H9 (cell line): ENCODE measurements at regions not wholly inside any gene's neighbourhood (a gene's known extent, or its start where the extent isn't known, plus 50 kb on each side); places are given as distances from the start of the nearest gene placed in this dataset.

ENCODE experiments used
- DNase-seq: peaks from one replicate; pipeline ENCODE4 v3.0.0-alpha.2; 2017
- H2AFZ ChIP-seq: one replicate; pipeline ENCODE4 v1.6.1; 2013; ENCODE audit warnings: mild to moderate bottlenecking, low read length, control low read depth, moderate library complexity
- H2AK5ac ChIP-seq: 2 replicates; pipeline ENCODE4 v1.6.1; 2013; ENCODE audit warnings: low read length, control low read depth, mixed read lengths; ENCODE audit not compliant: insufficient read length
- H2BK120ac ChIP-seq: one replicate; pipeline ENCODE4 v1.6.1; 2013; ENCODE audit warnings: low read depth, mild to moderate bottlenecking, low read length, control low read depth, inconsistent platforms; ENCODE audit not compliant: poor library complexity, severe bottlenecking
- H2BK12ac ChIP-seq: 2 replicates; pipeline ENCODE4 v1.6.1; 2013; ENCODE audit warnings: low read length, control low read depth, mixed read lengths, low read depth; ENCODE audit not compliant: insufficient read length
- H2BK15ac ChIP-seq: 2 replicates; pipeline ENCODE4 v1.6.1; 2013; ENCODE audit warnings: low read depth, low read length, control low read depth
- H2BK20ac ChIP-seq: one replicate; pipeline ENCODE4 v1.6.1; 2013; ENCODE audit warnings: low read depth, mild to moderate bottlenecking, low read length, control low read depth, inconsistent platforms; ENCODE audit not compliant: poor library complexity, severe bottlenecking
- H2BK5ac ChIP-seq: 2 replicates; pipeline ENCODE4 v1.6.1; 2013; ENCODE audit warnings: low read length, control low read depth, mixed read lengths; ENCODE audit not compliant: insufficient read length
- H3K14ac ChIP-seq: 2 replicates; pipeline ENCODE4 v1.6.1; 2013; ENCODE audit warnings: low read length, control low read depth; ENCODE audit not compliant: insufficient read depth
- H3K18ac ChIP-seq: 2 replicates; pipeline ENCODE4 v1.6.1; 2013; ENCODE audit warnings: low read depth, mild to moderate bottlenecking, mixed read lengths, low read length, control low read depth; ENCODE audit not compliant: insufficient read length
- H3K23ac ChIP-seq: 2 replicates; pipeline ENCODE4 v1.6.1; 2013; ENCODE audit warnings: low read length, control low read depth, mixed read lengths, low read depth; ENCODE audit not compliant: insufficient read length
- H3K23me2 ChIP-seq: 2 replicates; pipeline ENCODE4 v1.6.1; 2013; ENCODE audit warnings: low read depth, mild to moderate bottlenecking, mixed read lengths, low read length, control low read depth; ENCODE audit not compliant: insufficient read length, poor library complexity, severe bottlenecking
- H3K27ac ChIP-seq: 2 replicates; pipeline ENCODE4 v1.5.1; 2013; ENCODE audit warnings: low read length, control low read depth, mixed read lengths, low read depth; ENCODE audit not compliant: insufficient read length
- H3K27me3 ChIP-seq: 2 replicates; pipeline ENCODE4 v1.6.1; 2013; ENCODE audit warnings: low read length, control low read depth, inconsistent platforms; ENCODE audit not compliant: insufficient read depth
- H3K4ac ChIP-seq: 2 replicates; pipeline ENCODE4 v1.6.1; 2013; ENCODE audit warnings: low read depth, mild to moderate bottlenecking, control low read depth, inconsistent platforms, low read length, moderate library complexity
- H3K4me1 ChIP-seq: 2 replicates; pipeline ENCODE4 v1.6.1; 2013; ENCODE audit warnings: low read length, control low read depth, inconsistent platforms; ENCODE audit not compliant: insufficient read depth
- H3K4me2 ChIP-seq: 2 replicates; pipeline ENCODE4 v1.6.1; 2013; ENCODE audit warnings: low read length, control low read depth, mixed read lengths; ENCODE audit not compliant: insufficient read length, insufficient read depth
- H3K56ac ChIP-seq: 2 replicates; pipeline ENCODE4 v1.6.1; 2013; ENCODE audit warnings: low read depth, mild to moderate bottlenecking, mixed read lengths, low read length, control low read depth; ENCODE audit not compliant: insufficient read length
- H3K79me1 ChIP-seq: 2 replicates; pipeline ENCODE4 v1.6.1; 2013; ENCODE audit warnings: low read depth, mild to moderate bottlenecking, moderate library complexity, low read length, control low read depth, inconsistent platforms; ENCODE audit not compliant: insufficient read depth, poor library complexity, severe bottlenecking
- H3K79me2 ChIP-seq: 2 replicates; pipeline ENCODE4 v1.6.1; 2013; ENCODE audit warnings: low read length, control low read depth, inconsistent platforms; ENCODE audit not compliant: insufficient read depth
- H3K9ac ChIP-seq: 2 replicates; pipeline ENCODE4 v1.6.1; 2013; ENCODE audit warnings: low read length, control low read depth, mixed read lengths; ENCODE audit not compliant: insufficient read length; ENCODE audit errors: extremely low read depth
- H3K9me3 ChIP-seq: one replicate; pipeline ENCODE4 v1.6.1; 2013; ENCODE audit warnings: low read depth, low read length, inconsistent platforms; ENCODE audit not compliant: control insufficient read depth
- H3T11ph ChIP-seq: one replicate; pipeline ENCODE4 v1.6.1; 2013; ENCODE audit warnings: mild to moderate bottlenecking, low read length, control low read depth, inconsistent platforms
- H4K20me1 ChIP-seq: one replicate; pipeline ENCODE4 v1.6.1; 2013; ENCODE audit not compliant: control insufficient read depth, insufficient read length, insufficient read depth
- H4K5ac ChIP-seq: 2 replicates; pipeline ENCODE4 v1.6.1; 2013; ENCODE audit warnings: low read depth, mild to moderate bottlenecking, mixed read lengths, low read length, control low read depth; ENCODE audit not compliant: insufficient read length
- H4K8ac ChIP-seq: replicated peaks from 2 replicates; pipeline ENCODE4 v1.6.1; 2013; ENCODE audit warnings: low read length, control low read depth, mixed read lengths, low read depth; ENCODE audit not compliant: insufficient read length
- H4K91ac ChIP-seq: 2 replicates; pipeline ENCODE4 v1.6.1; 2013; ENCODE audit warnings: low read depth, mild to moderate bottlenecking, moderate library complexity, mixed read lengths, low read length, control low read depth; ENCODE audit not compliant: insufficient read length
- H3K27ac Mint-ChIP-seq, 3 experiments: 2 replicates in 2 of 3; 3 replicates in 1 of 3; pipeline ENCODE4 v1.8.0; 2020 to 2021; ENCODE audit warnings: mixed read lengths in 3 of 3, mild to moderate bottlenecking in 1 of 3, moderate library complexity in 1 of 3
- H3K27me3 Mint-ChIP-seq: 2 replicates; pipeline ENCODE4 v1.8.0; 2021; ENCODE audit warnings: low read depth, mild to moderate bottlenecking, moderate library complexity, mixed read lengths
- H3K36me3 Mint-ChIP-seq, 3 experiments: 2 replicates in 2 of 3; 3 replicates in 1 of 3; pipeline ENCODE4 v1.8.0; 2020 to 2021; ENCODE audit warnings: low read depth in 3 of 3, mixed read lengths in 3 of 3; ENCODE audit not compliant: insufficient read depth in 1 of 3
- H3K4me1 Mint-ChIP-seq, 2 experiments: 2 replicates each; pipeline ENCODE4 v1.8.0; 2020; ENCODE audit warnings: mixed read lengths in 2 of 2
- H3K4me3 Mint-ChIP-seq, 2 experiments: 2 replicates in 1 of 2; 3 replicates in 1 of 2; pipeline ENCODE4 v1.8.0; 2020 to 2021; ENCODE audit warnings: mild to moderate bottlenecking in 2 of 2, mixed read lengths in 2 of 2, moderate library complexity in 1 of 2
- H3K9me3 Mint-ChIP-seq, 2 experiments: 2 replicates in 1 of 2; 3 replicates in 1 of 2; pipeline ENCODE4 v1.8.0; 2020; ENCODE audit warnings: mild to moderate bottlenecking in 2 of 2, mixed read lengths in 2 of 2, moderate library complexity in 1 of 2
- WGBS: extraction: QIAGEN DNeasy Blood & Tissue Kit; methylation state at CpG from one replicate; pipeline ENCODE4 v1.1.7; 2013; ENCODE audit warnings: missing lambda C conversion rate, low lambda C conversion rate, mixed read lengths; ENCODE audit not compliant: insufficient read length; ENCODE audit errors: extremely low coverage; 5-methylcytosine and 5-hydroxymethylcytosine counted together
- TF ChIP-seq, protein P1 (sequence below): fragments of 200-600 bp; sonication (generic); conservative IDR thresholded peaks from 3 replicates; pipeline ENCODE4 v1.8.0; 2021; ENCODE audit warnings: antibody characterized with exemption, mild to moderate bottlenecking

DNA sequence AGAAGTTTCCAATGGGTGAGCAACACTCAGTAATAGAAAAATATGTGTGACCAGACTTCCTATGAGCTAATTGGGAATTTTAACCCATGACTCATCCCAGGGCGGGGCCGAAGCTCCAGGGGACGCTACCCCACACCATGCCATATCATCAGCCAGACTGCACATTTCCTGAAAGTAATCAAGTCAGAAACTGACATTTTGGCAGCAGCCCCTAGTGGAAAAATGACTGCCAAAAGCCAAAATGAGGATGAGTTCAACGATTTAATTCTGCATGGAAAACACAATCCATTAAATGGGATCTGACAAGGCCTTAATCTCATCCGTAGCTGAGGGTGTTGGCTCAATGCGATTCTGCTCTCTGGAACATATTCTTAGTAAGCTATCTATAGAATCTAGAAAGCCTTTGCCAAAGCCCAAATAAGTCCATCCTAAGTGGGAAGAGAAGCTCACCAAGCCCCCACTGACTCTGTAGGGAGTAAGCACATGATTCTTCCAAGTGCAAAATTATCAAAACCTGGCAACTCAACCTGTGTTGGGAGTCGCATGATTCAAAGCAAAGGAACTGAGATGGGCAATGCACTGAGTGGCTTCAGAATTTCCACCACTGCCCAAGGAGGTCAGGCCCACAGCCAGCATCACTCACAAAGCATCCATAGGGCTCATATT lies 93.1 kb upstream of the PDE1C start:
- no peak for DNase-seq
- H3K23me2 ChIP-seq = no peaks in the 10 kb centered on the region
- H4K20me1 ChIP-seq = no peaks in the 10 kb centered on the region
- H3T11ph ChIP-seq = no peak overlapping the region
- no peaks in the 10 kb centered on the region for H3K79me1 ChIP-seq
- no peak overlapping the region for H3K9ac ChIP-seq
- no peak overlapping the region for H3K4me3 Mint-ChIP-seq
- no peaks in the 10 kb centered on the region for H3K9me3 ChIP-seq
- H2BK12ac ChIP-seq = no peak overlapping the region
- no peaks in the 10 kb centered on the region for H3K4me1 ChIP-seq
- H3K23ac ChIP-seq = no peak overlapping the region
- no peak overlapping the region for H3K4me2 ChIP-seq
- no peaks in the 10 kb centered on the region for H3K79me2 ChIP-seq
- no peak overlapping the region for H2BK120ac ChIP-seq
- no peak overlapping the region for H4K5ac ChIP-seq
- no peaks in the 10 kb centered on the region for H3K9me3 Mint-ChIP-seq
- H4K91ac ChIP-seq = no peak overlapping the region
- no peaks in the 10 kb centered on the region for H3K36me3 Mint-ChIP-seq
- no peak overlapping the region for H2AK5ac ChIP-seq
- H2BK15ac ChIP-seq = no peak overlapping the region
- TF ChIP-seq, protein P1, sequence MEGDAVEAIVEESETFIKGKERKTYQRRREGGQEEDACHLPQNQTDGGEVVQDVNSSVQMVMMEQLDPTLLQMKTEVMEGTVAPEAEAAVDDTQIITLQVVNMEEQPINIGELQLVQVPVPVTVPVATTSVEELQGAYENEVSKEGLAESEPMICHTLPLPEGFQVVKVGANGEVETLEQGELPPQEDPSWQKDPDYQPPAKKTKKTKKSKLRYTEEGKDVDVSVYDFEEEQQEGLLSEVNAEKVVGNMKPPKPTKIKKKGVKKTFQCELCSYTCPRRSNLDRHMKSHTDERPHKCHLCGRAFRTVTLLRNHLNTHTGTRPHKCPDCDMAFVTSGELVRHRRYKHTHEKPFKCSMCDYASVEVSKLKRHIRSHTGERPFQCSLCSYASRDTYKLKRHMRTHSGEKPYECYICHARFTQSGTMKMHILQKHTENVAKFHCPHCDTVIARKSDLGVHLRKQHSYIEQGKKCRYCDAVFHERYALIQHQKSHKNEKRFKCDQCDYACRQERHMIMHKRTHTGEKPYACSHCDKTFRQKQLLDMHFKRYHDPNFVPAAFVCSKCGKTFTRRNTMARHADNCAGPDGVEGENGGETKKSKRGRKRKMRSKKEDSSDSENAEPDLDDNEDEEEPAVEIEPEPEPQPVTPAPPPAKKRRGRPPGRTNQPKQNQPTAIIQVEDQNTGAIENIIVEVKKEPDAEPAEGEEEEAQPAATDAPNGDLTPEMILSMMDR = no peak
- no peak overlapping the region for H3K27ac ChIP-seq
- peaks cover 11% of the 10 kb centered on the region for H3K27me3 Mint-ChIP-seq
- H3K18ac ChIP-seq = no peak overlapping the region
- H4K8ac ChIP-seq = no peak overlapping the region
- no peak overlapping the region for H3K27ac Mint-ChIP-seq
- WGBS = no CpG with 5 or more reads among the region's 7 CpGs
- no peak overlapping the region for H3K14ac ChIP-seq
- H3K56ac ChIP-seq = no peak overlapping the region
- no peaks in the 10 kb centered on the region for H3K27me3 ChIP-seq
- no peak overlapping the region for H3K4ac ChIP-seq
- H2AFZ ChIP-seq = no peak overlapping the region
- peaks cover 2 to 5% of the 10 kb centered on the region in 2 experiments; a peak in 2 of 4 replicates for H3K4me1 Mint-ChIP-seq
- no peak overlapping the region for H2BK20ac ChIP-seq
- no peak overlapping the region for H2BK5ac ChIP-seq
